Cardiac fibroblast (primary cell): ENCODE measurements at regions not wholly inside any gene's neighbourhood (a gene's known extent, or its start where the extent isn't known, plus 50 kb on each side); places are given as distances from the start of the nearest gene placed in this dataset.

Experiments
- DNase-seq, 2 donors: peaks; one replicate each; pipeline versions ENCODE4 v3.0.0 to v3.0.0-alpha.2; 2010; ENCODE audit warnings: low read depth in 2 of 2
- H3K4me3 ChIP-seq, 2 donors: replicated peaks in 1 of 2; 1 replicate in 1 of 2; 2 replicates in 1 of 2; pipeline ENCODE4 v1.5.1; 2011; ENCODE audit warnings: low read depth in 2 of 2, low read length in 2 of 2, mild to moderate bottlenecking in 2 of 2, moderate library complexity in 1 of 2
- CTCF ChIP-seq: IDR thresholded peaks from one replicate; pipeline ENCODE4 v1.5.1; 2011; ENCODE audit warnings: low read depth, mild to moderate bottlenecking, low read length, inconsistent platforms

- H3K4me3 ChIP-seq: no peak overlapping the region
- no peak for DNase-seq
- TF ChIP-seq CTCF: no peak
Measured at GRCh38 chr10:22477334-22478287, 132.3 kb downstream of the SPAG6 start.

- DNase-seq: no peak
- TF ChIP-seq CTCF: no peak
- no peak overlapping the region for H3K4me3 ChIP-seq
Measured at GRCh38 chr10:22478555-22479334, 133.4 kb downstream of the SPAG6 start.

GRCh38 chr10:22479419-22479818 lies 134.1 kb downstream of the SPAG6 start:
- TF ChIP-seq CTCF: no peak

GRCh38 chr10:22481106-22481505 lies 135.8 kb downstream of the SPAG6 start:
- no peak overlapping the region for H3K4me3 ChIP-seq
- TF ChIP-seq CTCF: no peak
- no peak for DNase-seq

More at GRCh38 chr10:22479419-22479818, 134.1 kb downstream of the SPAG6 start:
- DNase-seq: no peak
- H3K4me3 ChIP-seq: no peak overlapping the region

- DNase-seq: peak; percentile 38 to 39
Measured at GRCh38 chr10:22481687-22482539, 136.6 kb downstream of the SPAG6 start.

More at GRCh38 chr10:22481687-22482539, 136.6 kb downstream of the SPAG6 start:
- H3K4me3 ChIP-seq: no peak overlapping the region
- TF ChIP-seq CTCF: no peak
